GM06990 (cell line): ENCODE measurements at regions not wholly inside any gene's neighbourhood (a gene's known extent, or its start where the extent isn't known, plus 50 kb on each side); places are given as distances from the start of the nearest gene placed in this dataset.
"Not testable (repeated sequence)": the region's sequence is repeated elsewhere in the genome, so short reads cannot be mapped to it uniquely, and the experiment has no call there.

Experiments
- DNase-seq: peaks from one replicate; pipeline ENCODE4 v3.0.0-alpha.2; 2011; ENCODE audit not compliant: insufficient read length; ENCODE audit errors: extremely low read depth
- H3K27me3 ChIP-seq: replicated peaks from 2 replicates; pipeline ENCODE4 v1.6.0; 2011; ENCODE audit warnings: low read length; ENCODE audit not compliant: control insufficient read depth, insufficient read depth
- H3K36me3 ChIP-seq: 2 replicates; pipeline ENCODE4 v1.5.1; 2011; ENCODE audit warnings: low read length; ENCODE audit not compliant: control insufficient read depth, insufficient read depth
- H3K4me3 ChIP-seq: replicated peaks from 2 replicates; pipeline ENCODE4 v1.5.1; 2011; ENCODE audit warnings: low read depth, mild to moderate bottlenecking, control low read depth, low read length
- TF ChIP-seq, protein P1 (sequence below): IDR thresholded peaks from 2 replicates; pipeline ENCODE4 v1.5.1; 2011; ENCODE audit warnings: low read length, control low read depth, mild to moderate bottlenecking, inconsistent platforms; ENCODE audit not compliant: insufficient read depth, poor library complexity, severe bottlenecking

DNA sequence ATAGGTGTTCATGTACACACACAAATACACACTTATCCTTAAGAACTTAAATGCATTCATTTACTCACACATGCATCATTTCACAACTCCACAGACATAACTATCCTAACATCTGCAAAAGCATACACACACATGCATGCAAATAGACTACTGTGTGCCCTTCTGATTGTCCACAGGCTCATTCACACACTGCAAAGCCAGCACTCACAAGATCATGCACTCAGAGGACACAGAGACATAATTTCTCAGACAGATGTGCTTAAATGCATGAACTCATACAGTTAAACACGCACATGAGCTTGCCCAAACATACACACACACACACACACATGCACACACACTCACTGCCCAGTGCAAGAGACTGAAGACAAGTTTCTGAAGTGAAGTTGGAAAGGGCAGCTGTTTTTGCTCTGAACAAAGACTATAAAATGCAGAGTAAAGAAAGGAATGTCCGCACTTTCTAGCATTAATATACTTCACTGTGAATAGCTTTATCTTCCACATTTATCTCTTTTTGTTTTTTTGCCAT lies 1018.0 kb upstream of the HS3ST1 start:
- no peaks in the 10 kb centered on the region for H3K27me3 ChIP-seq
- no peak overlapping the region for H3K4me3 ChIP-seq
- TF ChIP-seq, protein P1, sequence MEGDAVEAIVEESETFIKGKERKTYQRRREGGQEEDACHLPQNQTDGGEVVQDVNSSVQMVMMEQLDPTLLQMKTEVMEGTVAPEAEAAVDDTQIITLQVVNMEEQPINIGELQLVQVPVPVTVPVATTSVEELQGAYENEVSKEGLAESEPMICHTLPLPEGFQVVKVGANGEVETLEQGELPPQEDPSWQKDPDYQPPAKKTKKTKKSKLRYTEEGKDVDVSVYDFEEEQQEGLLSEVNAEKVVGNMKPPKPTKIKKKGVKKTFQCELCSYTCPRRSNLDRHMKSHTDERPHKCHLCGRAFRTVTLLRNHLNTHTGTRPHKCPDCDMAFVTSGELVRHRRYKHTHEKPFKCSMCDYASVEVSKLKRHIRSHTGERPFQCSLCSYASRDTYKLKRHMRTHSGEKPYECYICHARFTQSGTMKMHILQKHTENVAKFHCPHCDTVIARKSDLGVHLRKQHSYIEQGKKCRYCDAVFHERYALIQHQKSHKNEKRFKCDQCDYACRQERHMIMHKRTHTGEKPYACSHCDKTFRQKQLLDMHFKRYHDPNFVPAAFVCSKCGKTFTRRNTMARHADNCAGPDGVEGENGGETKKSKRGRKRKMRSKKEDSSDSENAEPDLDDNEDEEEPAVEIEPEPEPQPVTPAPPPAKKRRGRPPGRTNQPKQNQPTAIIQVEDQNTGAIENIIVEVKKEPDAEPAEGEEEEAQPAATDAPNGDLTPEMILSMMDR: no peak
- H3K36me3 ChIP-seq: no peaks in the 10 kb centered on the region
- DNase-seq: no peak

DNA sequence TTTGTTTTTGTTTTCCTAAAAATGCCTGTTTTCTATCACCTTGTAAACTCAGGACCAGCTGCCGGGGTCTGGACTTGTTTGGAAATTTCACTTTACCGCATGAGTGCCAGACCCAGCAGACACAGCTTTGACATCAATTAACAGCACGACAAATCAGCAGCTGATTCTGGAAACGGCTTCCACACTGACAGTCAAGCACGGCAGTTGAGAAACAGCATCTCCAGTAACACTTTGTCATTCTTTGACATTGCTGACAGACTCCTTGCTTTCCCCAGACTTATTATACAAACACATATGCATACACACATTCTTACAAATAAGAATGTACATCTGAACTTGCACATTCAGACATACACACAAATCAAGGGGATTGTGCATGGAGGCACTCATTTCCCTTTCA lies 1017.6 kb upstream of the HS3ST1 start:
- Histone ChIP-seq H3K27me3 (no peaks in the 10 kb centered on the region), H3K4me3 (no peak overlapping the region), H3K36me3 (no peaks in the 10 kb centered on the region)
- TF ChIP-seq, protein P1: no peak
- no peak for DNase-seq

GRCh38 chr4:12445711-12446235 lies 1017.1 kb upstream of the HS3ST1 start:
- H3K4me3 ChIP-seq: no peak overlapping the region
- no peaks in the 10 kb centered on the region for H3K27me3 ChIP-seq
- TF ChIP-seq, protein P1: no peak
- H3K36me3 ChIP-seq: no peaks in the 10 kb centered on the region
- DNase-seq: no peak

- H3K4me3 ChIP-seq: no peak overlapping the region
- no peak for DNase-seq
- no peaks in the 10 kb centered on the region for H3K36me3 ChIP-seq
- TF ChIP-seq, protein P1: no peak
- H3K27me3 ChIP-seq: no peaks in the 10 kb centered on the region
Measured at GRCh38 chr4:12439633-12440305, 1011.1 kb upstream of the HS3ST1 start.

DNA sequence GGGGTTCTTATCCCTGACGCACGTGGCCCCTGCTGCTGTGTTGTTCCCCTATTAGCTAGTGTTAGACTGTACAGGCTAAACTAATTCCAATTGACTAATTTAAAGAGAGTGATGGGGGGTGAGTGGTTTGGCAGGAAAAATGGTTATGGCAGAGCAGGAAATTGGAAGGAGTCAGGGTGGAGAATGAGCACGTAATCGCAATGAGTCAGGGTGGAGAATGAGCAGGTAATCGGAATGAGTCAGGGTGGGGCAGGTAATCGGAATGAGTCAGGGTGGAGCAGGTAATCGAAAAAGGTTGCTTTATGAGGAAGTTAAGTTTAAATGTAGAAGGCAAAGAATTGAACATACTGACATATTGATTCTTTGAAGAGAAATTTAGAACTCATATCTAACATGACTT lies 1002.6 kb upstream of the HS3ST1 start:
- not testable (repeated sequence) for H3K36me3 ChIP-seq

GRCh38 chr4:12421364-12421763 lies 992.7 kb upstream of the HS3ST1 start:
- DNase-seq: no peak
- Histone ChIP-seq H3K4me3 (no peak overlapping the region), H3K27me3 (no peaks in the 10 kb centered on the region), H3K36me3 (no peaks in the 10 kb centered on the region)
- TF ChIP-seq, protein P1: no peak

More for the DNA sequence above, 1002.6 kb upstream of the HS3ST1 start:
- H3K27me3 ChIP-seq, DNase-seq, H3K4me3 ChIP-seq: not testable (repeated sequence)
